ENCODE measurements at regions not wholly inside any gene's neighbourhood (a gene's known extent, or its start where the extent isn't known, plus 50 kb on each side); places are given as distances from the start of the nearest gene placed in this dataset.

GRCh38 chr10:28429045-28429444 lies 103.9 kb upstream of the WAC start:
- Histone ChIP-seq H2AFZ (no peak overlapping the region), H3K27ac (ENCODE audit: low read depth) (no peak overlapping the region), H3K36me3 (ENCODE audit: insufficient read depth) (no peaks in the 10 kb centered on the region), H3K4me3 (no peak overlapping the region), H3K4me2 (no peak overlapping the region), H3K4me1 (ENCODE audit: insufficient read depth) (peaks cover 9% of the 10 kb centered on the region), H3F3A (replicated peaks; ENCODE audit: low read depth) (no peaks in the 10 kb centered on the region), H3K9me2 (ENCODE audit: insufficient read depth) (no peaks in the 10 kb centered on the region), H3K27me3 (ENCODE audit: insufficient read depth) (no peaks in the 10 kb centered on the region), H4K20me1 (replicated peaks; ENCODE audit: insufficient read depth) (no peaks in the 10 kb centered on the region), H3K79me2 (replicated peaks; ENCODE audit: insufficient read depth) (no peaks in the 10 kb centered on the region)
- Mint-ChIP-seq H3K36me3 (ENCODE audit: low read depth) (no peaks in the 10 kb centered on the region), H3K27ac (no peak overlapping the region), H3K4me3 (no peak overlapping the region), H3K4me1 (peaks cover 17% of the 10 kb centered on the region), H3K9me3 (peaks cover 10% of the 10 kb centered on the region; the same call in 2 of the 3 replicates), H3K27me3 (ENCODE audit: insufficient read depth, low read depth, poor library complexity) (no peaks in the 10 kb centered on the region)
- TF ChIP-seq ZNF114 (CRISPR knock-in tag; IDR thresholded peaks at IDR 0.05) (no peak), EZH2 (IDR thresholded peaks at IDR 0.05; ENCODE audit: low read depth, unreplicated experiment) (no peak), NANOG (IDR thresholded peaks at IDR 0.05; ENCODE audit: borderline replicate concordance) (no peak), CREB1 (CRISPR knock-in tag; IDR thresholded peaks at IDR 0.05; ENCODE audit: low read depth) (no peak), ZNF462 (CRISPR knock-in tag; IDR thresholded peaks at IDR 0.05) (no peak), POLR2AphosphoS5 (IDR thresholded peaks at IDR 0.05; ENCODE audit: low read depth) (no peak), ETS1 (IDR thresholded peaks at IDR 0.05) (no peak), CTCF (conservative IDR thresholded peaks at IDR 0.05; ENCODE audit: low read depth in 2 of 2) (no peak), REST (IDR thresholded peaks at IDR 0.05; ENCODE audit: unreplicated experiment) (no peak), JUNB (IDR thresholded peaks at IDR 0.05; ENCODE audit: unreplicated experiment) (no peak), EZH2phosphoT487 (IDR thresholded peaks at IDR 0.05; ENCODE audit: unreplicated experiment) (no peak)
- no peak for DNase-seq (ENCODE audit: low spot score)
- no peak for ATAC-seq
